H9 (cell line): ENCODE measurements at regions not wholly inside any gene's neighbourhood (a gene's known extent, or its start where the extent isn't known, plus 50 kb on each side); places are given as distances from the start of the nearest gene placed in this dataset.

ENCODE experiments used
- DNase-seq: peaks from one replicate; pipeline ENCODE4 v3.0.0-alpha.2; 2017
- H2AFZ ChIP-seq: one replicate; pipeline ENCODE4 v1.6.1; 2013; ENCODE audit warnings: mild to moderate bottlenecking, low read length, control low read depth, moderate library complexity
- H2AK5ac ChIP-seq: 2 replicates; pipeline ENCODE4 v1.6.1; 2013; ENCODE audit warnings: low read length, control low read depth, mixed read lengths; ENCODE audit not compliant: insufficient read length
- H2BK120ac ChIP-seq: one replicate; pipeline ENCODE4 v1.6.1; 2013; ENCODE audit warnings: low read depth, mild to moderate bottlenecking, low read length, control low read depth, inconsistent platforms; ENCODE audit not compliant: poor library complexity, severe bottlenecking
- H2BK12ac ChIP-seq: 2 replicates; pipeline ENCODE4 v1.6.1; 2013; ENCODE audit warnings: low read length, control low read depth, mixed read lengths, low read depth; ENCODE audit not compliant: insufficient read length
- H2BK15ac ChIP-seq: 2 replicates; pipeline ENCODE4 v1.6.1; 2013; ENCODE audit warnings: low read depth, low read length, control low read depth
- H2BK20ac ChIP-seq: one replicate; pipeline ENCODE4 v1.6.1; 2013; ENCODE audit warnings: low read depth, mild to moderate bottlenecking, low read length, control low read depth, inconsistent platforms; ENCODE audit not compliant: poor library complexity, severe bottlenecking
- H2BK5ac ChIP-seq: 2 replicates; pipeline ENCODE4 v1.6.1; 2013; ENCODE audit warnings: low read length, control low read depth, mixed read lengths; ENCODE audit not compliant: insufficient read length
- H3K14ac ChIP-seq: 2 replicates; pipeline ENCODE4 v1.6.1; 2013; ENCODE audit warnings: low read length, control low read depth; ENCODE audit not compliant: insufficient read depth
- H3K18ac ChIP-seq: 2 replicates; pipeline ENCODE4 v1.6.1; 2013; ENCODE audit warnings: low read depth, mild to moderate bottlenecking, mixed read lengths, low read length, control low read depth; ENCODE audit not compliant: insufficient read length
- H3K23ac ChIP-seq: 2 replicates; pipeline ENCODE4 v1.6.1; 2013; ENCODE audit warnings: low read length, control low read depth, mixed read lengths, low read depth; ENCODE audit not compliant: insufficient read length
- H3K23me2 ChIP-seq: 2 replicates; pipeline ENCODE4 v1.6.1; 2013; ENCODE audit warnings: low read depth, mild to moderate bottlenecking, mixed read lengths, low read length, control low read depth; ENCODE audit not compliant: insufficient read length, poor library complexity, severe bottlenecking
- H3K27ac ChIP-seq: 2 replicates; pipeline ENCODE4 v1.5.1; 2013; ENCODE audit warnings: low read length, control low read depth, mixed read lengths, low read depth; ENCODE audit not compliant: insufficient read length
- H3K27me3 ChIP-seq: 2 replicates; pipeline ENCODE4 v1.6.1; 2013; ENCODE audit warnings: low read length, control low read depth, inconsistent platforms; ENCODE audit not compliant: insufficient read depth
- H3K4ac ChIP-seq: 2 replicates; pipeline ENCODE4 v1.6.1; 2013; ENCODE audit warnings: low read depth, mild to moderate bottlenecking, control low read depth, inconsistent platforms, low read length, moderate library complexity
- H3K4me1 ChIP-seq: 2 replicates; pipeline ENCODE4 v1.6.1; 2013; ENCODE audit warnings: low read length, control low read depth, inconsistent platforms; ENCODE audit not compliant: insufficient read depth
- H3K4me2 ChIP-seq: 2 replicates; pipeline ENCODE4 v1.6.1; 2013; ENCODE audit warnings: low read length, control low read depth, mixed read lengths; ENCODE audit not compliant: insufficient read length, insufficient read depth
- H3K56ac ChIP-seq: 2 replicates; pipeline ENCODE4 v1.6.1; 2013; ENCODE audit warnings: low read depth, mild to moderate bottlenecking, mixed read lengths, low read length, control low read depth; ENCODE audit not compliant: insufficient read length
- H3K79me1 ChIP-seq: 2 replicates; pipeline ENCODE4 v1.6.1; 2013; ENCODE audit warnings: low read depth, mild to moderate bottlenecking, moderate library complexity, low read length, control low read depth, inconsistent platforms; ENCODE audit not compliant: insufficient read depth, poor library complexity, severe bottlenecking
- H3K79me2 ChIP-seq: 2 replicates; pipeline ENCODE4 v1.6.1; 2013; ENCODE audit warnings: low read length, control low read depth, inconsistent platforms; ENCODE audit not compliant: insufficient read depth
- H3K9ac ChIP-seq: 2 replicates; pipeline ENCODE4 v1.6.1; 2013; ENCODE audit warnings: low read length, control low read depth, mixed read lengths; ENCODE audit not compliant: insufficient read length; ENCODE audit errors: extremely low read depth
- H3K9me3 ChIP-seq: one replicate; pipeline ENCODE4 v1.6.1; 2013; ENCODE audit warnings: low read depth, low read length, inconsistent platforms; ENCODE audit not compliant: control insufficient read depth
- H3T11ph ChIP-seq: one replicate; pipeline ENCODE4 v1.6.1; 2013; ENCODE audit warnings: mild to moderate bottlenecking, low read length, control low read depth, inconsistent platforms
- H4K20me1 ChIP-seq: one replicate; pipeline ENCODE4 v1.6.1; 2013; ENCODE audit not compliant: control insufficient read depth, insufficient read length, insufficient read depth
- H4K5ac ChIP-seq: 2 replicates; pipeline ENCODE4 v1.6.1; 2013; ENCODE audit warnings: low read depth, mild to moderate bottlenecking, mixed read lengths, low read length, control low read depth; ENCODE audit not compliant: insufficient read length
- H4K8ac ChIP-seq: replicated peaks from 2 replicates; pipeline ENCODE4 v1.6.1; 2013; ENCODE audit warnings: low read length, control low read depth, mixed read lengths, low read depth; ENCODE audit not compliant: insufficient read length
- H4K91ac ChIP-seq: 2 replicates; pipeline ENCODE4 v1.6.1; 2013; ENCODE audit warnings: low read depth, mild to moderate bottlenecking, moderate library complexity, mixed read lengths, low read length, control low read depth; ENCODE audit not compliant: insufficient read length
- H3K27ac Mint-ChIP-seq, 3 experiments: 2 replicates in 2 of 3; 3 replicates in 1 of 3; pipeline ENCODE4 v1.8.0; 2020 to 2021; ENCODE audit warnings: mixed read lengths in 3 of 3, mild to moderate bottlenecking in 1 of 3, moderate library complexity in 1 of 3
- H3K27me3 Mint-ChIP-seq: 2 replicates; pipeline ENCODE4 v1.8.0; 2021; ENCODE audit warnings: low read depth, mild to moderate bottlenecking, moderate library complexity, mixed read lengths
- H3K36me3 Mint-ChIP-seq, 3 experiments: 2 replicates in 2 of 3; 3 replicates in 1 of 3; pipeline ENCODE4 v1.8.0; 2020 to 2021; ENCODE audit warnings: low read depth in 3 of 3, mixed read lengths in 3 of 3; ENCODE audit not compliant: insufficient read depth in 1 of 3
- H3K4me1 Mint-ChIP-seq, 2 experiments: 2 replicates each; pipeline ENCODE4 v1.8.0; 2020; ENCODE audit warnings: mixed read lengths in 2 of 2
- H3K4me3 Mint-ChIP-seq, 2 experiments: 2 replicates in 1 of 2; 3 replicates in 1 of 2; pipeline ENCODE4 v1.8.0; 2020 to 2021; ENCODE audit warnings: mild to moderate bottlenecking in 2 of 2, mixed read lengths in 2 of 2, moderate library complexity in 1 of 2
- H3K9me3 Mint-ChIP-seq, 2 experiments: 2 replicates in 1 of 2; 3 replicates in 1 of 2; pipeline ENCODE4 v1.8.0; 2020; ENCODE audit warnings: mild to moderate bottlenecking in 2 of 2, mixed read lengths in 2 of 2, moderate library complexity in 1 of 2
- TF ChIP-seq, protein P1 (sequence below): fragments of 200-600 bp; sonication (generic); conservative IDR thresholded peaks from 3 replicates; pipeline ENCODE4 v1.8.0; 2021; ENCODE audit warnings: antibody characterized with exemption, mild to moderate bottlenecking

DNA sequence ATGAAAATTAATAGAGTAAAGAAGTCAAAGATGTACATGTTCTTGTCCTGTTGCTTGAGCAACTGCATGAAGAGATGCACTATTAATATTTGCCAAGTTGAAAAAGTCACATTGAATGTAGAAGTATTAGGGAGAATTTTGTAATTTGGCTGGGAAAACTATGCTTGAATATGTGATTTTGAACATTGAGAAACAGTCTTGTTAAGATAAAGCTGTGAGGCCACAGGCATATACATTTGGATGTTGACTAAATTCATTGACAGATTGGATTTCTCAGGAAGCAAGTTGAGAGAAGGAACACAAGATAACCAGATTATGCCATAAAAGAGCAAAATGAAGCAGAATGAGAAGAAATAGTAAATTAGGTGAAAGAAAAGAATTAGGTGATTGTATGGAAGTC, 1777.5 kb upstream of the PCDH7 start:
- H2BK120ac ChIP-seq = no peak overlapping the region
- H3K9me3 Mint-ChIP-seq = peaks cover 0 to 2% of the 10 kb centered on the region in 2 experiments; a peak in 1 of 5 replicates
- H3K23me2 ChIP-seq = no peaks in the 10 kb centered on the region

More for the DNA sequence above, 1777.5 kb upstream of the PCDH7 start:
- Histone ChIP-seq H3K23ac (no peak overlapping the region), H3K4me2 (no peak overlapping the region), H2BK15ac (no peak overlapping the region), H2AFZ (no peak overlapping the region), H3K4me1 (no peaks in the 10 kb centered on the region), H4K20me1 (no peaks in the 10 kb centered on the region), H2AK5ac (no peak overlapping the region), H3K18ac (no peak overlapping the region), H3K9ac (no peak overlapping the region), H4K5ac (no peak overlapping the region), H3K27me3 (no peaks in the 10 kb centered on the region), H2BK12ac (no peak overlapping the region), H3K14ac (no peak overlapping the region), H3K56ac (no peak overlapping the region), H3K79me2 (no peaks in the 10 kb centered on the region), H3K79me1 (no peaks in the 10 kb centered on the region), H2BK5ac (no peak overlapping the region), H4K8ac (no peak overlapping the region), H2BK20ac (no peak overlapping the region), H3T11ph (no peak overlapping the region), H3K9me3 (no peaks in the 10 kb centered on the region), H3K4ac (no peak overlapping the region), H4K91ac (no peak overlapping the region), H3K27ac (no peak overlapping the region)
- Mint-ChIP-seq H3K27me3 (no peaks in the 10 kb centered on the region), H3K27ac (no peak overlapping the region), H3K36me3 (peaks cover 0 to 4% (median 0%) of the 10 kb centered on the region in 3 experiments; a peak in 2 of 7 replicates), H3K4me3 (no peak overlapping the region), H3K4me1 (no peaks in the 10 kb centered on the region)
- TF ChIP-seq, protein P1, sequence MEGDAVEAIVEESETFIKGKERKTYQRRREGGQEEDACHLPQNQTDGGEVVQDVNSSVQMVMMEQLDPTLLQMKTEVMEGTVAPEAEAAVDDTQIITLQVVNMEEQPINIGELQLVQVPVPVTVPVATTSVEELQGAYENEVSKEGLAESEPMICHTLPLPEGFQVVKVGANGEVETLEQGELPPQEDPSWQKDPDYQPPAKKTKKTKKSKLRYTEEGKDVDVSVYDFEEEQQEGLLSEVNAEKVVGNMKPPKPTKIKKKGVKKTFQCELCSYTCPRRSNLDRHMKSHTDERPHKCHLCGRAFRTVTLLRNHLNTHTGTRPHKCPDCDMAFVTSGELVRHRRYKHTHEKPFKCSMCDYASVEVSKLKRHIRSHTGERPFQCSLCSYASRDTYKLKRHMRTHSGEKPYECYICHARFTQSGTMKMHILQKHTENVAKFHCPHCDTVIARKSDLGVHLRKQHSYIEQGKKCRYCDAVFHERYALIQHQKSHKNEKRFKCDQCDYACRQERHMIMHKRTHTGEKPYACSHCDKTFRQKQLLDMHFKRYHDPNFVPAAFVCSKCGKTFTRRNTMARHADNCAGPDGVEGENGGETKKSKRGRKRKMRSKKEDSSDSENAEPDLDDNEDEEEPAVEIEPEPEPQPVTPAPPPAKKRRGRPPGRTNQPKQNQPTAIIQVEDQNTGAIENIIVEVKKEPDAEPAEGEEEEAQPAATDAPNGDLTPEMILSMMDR = no peak
- DNase-seq = no peak
